ENCODE measurements at regions not wholly inside any gene's neighbourhood (a gene's known extent, or its start where the extent isn't known, plus 50 kb on each side); places are given as distances from the start of the nearest gene placed in this dataset.

DNA sequence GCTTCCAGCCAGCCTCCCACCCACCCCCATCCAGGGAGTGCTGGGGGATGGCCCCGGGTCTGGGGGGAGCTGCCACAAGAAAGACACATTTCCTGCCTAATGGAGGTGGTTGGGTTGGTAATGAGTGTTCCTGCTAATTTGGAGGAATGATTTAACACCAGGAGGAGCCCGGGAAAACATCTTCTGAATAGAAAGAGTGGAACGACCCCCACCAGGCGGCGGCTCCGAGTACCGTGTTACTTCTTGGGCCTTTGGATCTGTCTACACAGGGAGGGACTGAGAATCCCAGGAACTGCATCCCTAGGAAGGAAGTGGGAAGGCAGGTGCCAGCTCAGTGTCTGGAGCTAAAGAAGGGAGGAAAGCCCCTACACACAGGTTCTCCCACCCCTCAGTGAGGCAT lies 64.6 kb downstream of the TSPAN17 start:
- DNase-seq = no peak

DNA sequence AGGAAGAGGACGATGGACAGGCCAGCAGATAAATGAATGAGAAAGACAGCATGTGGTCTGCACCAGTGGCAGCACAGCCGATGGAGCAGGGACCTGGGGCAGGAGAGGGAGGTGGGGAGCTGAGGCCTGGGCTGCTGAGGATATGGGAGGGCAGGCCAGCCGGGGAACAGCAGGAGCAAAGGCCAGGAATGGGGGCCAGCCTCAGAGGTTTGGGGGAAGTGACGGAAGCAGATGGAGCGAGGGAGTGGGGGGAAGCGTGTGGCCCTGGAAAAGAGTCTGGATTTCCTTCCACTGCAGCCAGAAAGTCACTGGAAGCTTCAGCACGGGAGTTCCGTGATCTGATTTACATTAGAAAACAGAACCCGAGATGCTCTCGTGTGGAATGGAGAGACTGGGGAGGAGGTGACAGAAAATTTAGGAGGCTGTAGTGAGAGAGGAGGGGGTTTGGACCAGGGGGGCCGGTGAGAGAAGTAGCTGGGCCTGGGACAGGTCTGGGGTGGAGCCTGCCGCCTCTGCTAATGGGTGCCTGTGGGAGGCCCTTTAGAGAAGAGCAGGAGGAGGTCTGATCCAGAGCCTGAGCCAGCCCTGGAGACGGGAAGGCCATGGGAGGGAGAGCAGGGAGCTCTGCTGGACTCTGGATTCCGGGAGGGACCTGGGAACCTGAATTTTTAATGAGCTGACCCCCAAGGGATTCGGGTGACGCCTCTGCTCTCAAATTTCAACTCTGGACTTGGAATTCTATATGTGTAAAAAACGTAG lies 65.4 kb downstream of the TSPAN17 start:
- DNase-seq = no peak

DNA sequence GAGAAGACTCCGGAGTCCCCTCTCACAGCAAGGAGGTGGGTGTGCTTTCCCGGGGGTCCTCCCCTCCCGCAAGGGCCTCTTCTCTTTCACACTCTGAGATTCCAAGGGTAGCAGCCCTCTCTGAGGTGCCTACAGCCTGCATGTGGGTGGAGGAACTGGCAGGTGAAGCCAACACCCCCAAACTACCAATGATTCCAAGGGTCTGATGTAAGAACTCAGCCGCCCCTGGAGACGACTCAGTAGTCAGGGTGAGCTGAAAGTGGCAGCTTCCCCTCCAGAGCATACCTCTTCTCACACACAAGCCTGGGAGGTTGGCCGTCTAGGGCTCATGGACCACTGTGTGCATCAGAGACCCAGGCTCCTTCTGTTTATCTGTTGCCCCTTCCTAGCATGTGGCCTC lies 66.1 kb downstream of the TSPAN17 start:
- DNase-seq = no peak

DNA sequence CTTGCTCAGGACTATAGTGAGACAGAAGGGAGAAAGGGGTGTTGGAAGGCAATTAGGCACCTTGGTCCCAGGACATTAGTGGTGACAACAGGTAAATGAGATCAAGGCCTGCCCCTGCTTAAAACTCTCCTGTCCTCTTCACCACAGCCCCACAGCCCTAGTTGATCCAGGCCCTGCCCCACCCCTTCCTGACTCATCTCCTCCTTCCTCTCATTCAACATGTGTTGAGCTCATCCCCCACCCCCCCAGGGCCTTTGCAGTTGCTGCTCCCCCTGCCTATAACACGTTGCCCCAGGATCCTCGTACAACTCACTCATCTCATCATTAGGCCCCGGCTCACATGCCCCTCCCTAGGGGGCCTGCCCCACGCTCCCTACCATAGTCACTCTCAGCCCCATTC lies 66.8 kb downstream of the TSPAN17 start:
- no peak for DNase-seq

DNA sequence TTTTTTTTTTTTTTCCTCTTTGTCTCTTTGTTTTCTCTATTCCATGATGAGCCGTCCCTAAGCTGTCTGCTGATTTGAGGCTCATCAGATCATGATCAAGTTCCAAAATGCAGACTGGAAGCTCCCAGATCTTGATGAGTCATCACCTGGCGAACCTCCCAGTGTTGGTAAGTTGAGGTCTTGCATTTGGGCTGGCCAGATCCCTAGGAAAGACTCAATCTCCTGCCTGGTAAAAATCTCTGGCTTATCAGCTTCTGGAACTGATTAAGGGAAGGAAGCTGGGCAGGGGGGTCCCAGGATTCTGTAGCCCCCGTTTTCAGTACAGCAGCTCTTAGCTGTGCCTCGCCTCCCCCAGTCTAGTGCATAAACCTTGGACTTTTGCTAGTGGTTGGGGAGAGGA lies 69.0 kb downstream of the TSPAN17 start:
- DNase-seq = no peak

DNA sequence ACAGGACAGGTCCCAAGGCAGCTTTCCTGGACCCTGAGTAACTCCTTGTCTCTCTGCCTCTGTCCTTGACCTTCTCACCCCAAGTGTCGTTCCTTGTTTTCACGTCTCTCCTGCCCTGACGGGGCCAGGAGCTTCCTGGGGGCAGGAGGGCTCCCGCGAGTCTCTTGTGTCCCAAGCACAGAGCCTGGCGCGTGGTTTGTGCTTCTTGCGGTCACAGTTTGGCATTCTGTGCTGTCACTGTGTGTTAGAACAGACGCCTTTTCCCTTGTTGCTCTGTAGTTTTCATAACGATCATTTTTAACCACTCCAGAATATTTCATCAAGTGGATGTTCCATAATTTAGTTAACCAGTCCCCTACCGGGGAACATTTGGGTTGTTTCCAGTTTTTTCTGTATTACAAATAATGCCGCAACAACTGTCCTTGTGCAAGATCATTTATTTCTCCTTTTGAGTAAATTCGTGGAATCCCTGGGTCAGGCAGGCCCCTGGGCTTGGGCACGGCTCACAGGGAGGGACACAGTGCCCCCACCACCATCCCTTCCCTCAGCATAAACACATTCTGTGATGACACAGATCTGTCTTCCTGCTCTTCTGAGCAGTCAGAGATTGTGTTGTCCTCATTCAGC lies 71.9 kb downstream of the TSPAN17 start:
- DNase-seq = no peak

DNA sequence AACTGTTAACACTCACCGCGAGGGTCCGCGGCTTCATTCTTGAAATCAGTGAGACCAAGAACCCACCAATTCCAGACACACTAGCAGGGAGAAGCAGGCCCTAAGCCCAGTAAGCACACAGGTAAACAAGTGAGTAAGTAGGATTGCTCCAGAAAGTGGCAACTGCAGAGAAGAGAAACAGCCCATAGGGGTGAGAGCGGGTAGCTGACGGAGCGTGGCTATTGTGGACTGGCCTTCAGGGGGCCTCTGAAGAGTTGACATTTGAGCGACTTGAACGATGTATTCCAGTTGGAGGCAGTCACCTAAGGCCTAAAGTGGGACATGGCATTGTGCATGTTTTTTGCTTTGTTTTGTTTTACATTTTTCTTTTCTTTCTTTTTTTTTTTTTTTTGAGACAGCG lies 74.2 kb downstream of the TSPAN17 start:
- DNase-seq = no peak

DNA sequence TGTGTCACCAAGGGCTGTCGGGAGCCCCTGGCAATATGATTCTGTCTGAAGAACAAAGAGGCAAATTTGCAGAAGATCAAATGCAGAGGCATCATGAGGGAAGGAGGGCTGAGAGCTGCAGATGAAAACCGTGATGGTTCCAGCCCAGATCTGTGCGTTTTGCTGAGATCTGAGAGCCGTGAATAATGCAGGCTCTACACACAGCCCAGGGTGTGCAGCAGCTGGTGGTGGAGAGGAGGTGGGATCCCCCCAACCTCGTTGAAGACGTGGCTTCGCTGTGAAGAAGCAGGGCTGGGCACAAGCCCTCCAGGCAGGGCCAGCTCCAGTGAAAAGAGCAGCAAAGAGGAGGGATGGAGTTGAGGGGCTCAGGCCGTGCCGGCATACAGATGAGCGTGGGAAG lies 75.5 kb downstream of the TSPAN17 start:
- DNase-seq = no peak

DNA sequence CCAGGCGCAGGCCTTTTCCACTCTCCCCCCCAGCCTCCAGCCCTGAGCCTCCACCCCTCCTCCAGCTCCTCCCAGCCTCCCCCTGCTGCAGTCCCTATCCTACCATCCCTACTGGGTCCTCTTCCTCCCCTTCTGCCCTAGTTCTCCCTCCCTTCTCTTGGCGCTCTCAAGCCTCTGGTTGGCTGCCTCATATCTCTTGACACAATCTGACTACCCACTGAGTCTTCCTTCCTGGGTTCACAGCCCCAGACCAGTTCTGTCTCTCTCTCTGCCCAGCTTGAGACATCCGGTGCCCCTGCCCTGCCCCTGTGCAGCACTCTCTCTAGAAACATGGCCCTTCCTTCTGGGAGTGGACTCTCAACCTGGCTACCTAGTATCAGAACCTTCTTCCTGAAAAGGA lies 76.2 kb downstream of the TSPAN17 start:
- no peak for DNase-seq

DNA sequence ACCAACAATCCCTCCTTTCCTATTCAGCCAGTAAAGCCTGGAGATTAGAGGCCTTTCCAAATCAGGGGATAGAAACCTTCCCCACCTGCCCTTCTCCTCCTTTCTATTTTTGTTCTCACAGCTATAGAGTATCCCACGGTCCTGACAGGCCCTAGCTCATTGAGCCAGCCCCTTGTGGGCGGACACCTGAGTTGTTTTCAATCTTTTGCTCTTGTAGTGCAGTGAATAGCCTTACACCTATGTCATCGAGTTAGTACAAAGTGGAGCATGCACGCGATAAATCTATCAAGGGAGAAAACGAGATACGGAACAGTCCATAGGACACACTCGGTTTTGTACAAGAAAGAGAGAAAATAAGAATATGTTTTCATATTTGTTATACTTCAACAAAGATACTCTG lies 77.2 kb downstream of the TSPAN17 start:
- DNase-seq = no peak

DNA sequence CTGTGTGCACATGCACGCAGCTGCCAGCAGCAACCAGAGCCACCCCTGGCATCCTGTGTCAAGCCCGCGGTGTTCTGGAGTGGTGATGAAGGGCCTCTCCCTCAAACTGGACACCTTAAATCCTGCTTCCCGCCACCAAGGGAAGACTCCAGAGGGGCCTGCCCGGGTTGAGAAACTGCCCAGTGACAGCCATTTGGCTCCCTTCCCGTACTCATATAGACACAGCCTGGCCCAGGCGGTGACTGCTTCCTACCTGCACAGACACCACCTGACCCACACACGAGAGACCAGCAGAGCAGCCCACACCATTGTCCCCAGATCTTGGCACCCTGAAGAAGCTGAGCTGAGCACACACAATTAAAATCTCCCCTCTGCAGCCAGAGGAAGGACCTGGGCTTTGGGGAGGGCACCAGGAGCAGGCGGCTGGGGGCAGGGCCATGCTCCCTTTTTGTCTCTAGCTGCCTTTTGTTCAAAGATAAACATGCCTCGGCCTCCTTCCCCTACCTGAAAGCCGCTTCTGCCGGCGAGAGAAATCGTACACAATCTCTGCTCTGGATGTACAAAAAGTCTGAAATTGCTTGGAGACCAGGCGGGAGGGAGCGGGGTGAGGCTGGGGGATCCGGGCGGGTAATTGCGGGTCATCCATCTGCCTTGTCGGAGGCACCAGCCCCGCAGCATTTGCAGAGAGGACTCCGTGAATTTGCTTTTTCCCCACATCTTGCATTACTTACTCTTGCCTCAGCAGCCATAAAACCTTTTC lies 78.4 kb downstream of the TSPAN17 start:
- DNase-seq = no peak

DNA sequence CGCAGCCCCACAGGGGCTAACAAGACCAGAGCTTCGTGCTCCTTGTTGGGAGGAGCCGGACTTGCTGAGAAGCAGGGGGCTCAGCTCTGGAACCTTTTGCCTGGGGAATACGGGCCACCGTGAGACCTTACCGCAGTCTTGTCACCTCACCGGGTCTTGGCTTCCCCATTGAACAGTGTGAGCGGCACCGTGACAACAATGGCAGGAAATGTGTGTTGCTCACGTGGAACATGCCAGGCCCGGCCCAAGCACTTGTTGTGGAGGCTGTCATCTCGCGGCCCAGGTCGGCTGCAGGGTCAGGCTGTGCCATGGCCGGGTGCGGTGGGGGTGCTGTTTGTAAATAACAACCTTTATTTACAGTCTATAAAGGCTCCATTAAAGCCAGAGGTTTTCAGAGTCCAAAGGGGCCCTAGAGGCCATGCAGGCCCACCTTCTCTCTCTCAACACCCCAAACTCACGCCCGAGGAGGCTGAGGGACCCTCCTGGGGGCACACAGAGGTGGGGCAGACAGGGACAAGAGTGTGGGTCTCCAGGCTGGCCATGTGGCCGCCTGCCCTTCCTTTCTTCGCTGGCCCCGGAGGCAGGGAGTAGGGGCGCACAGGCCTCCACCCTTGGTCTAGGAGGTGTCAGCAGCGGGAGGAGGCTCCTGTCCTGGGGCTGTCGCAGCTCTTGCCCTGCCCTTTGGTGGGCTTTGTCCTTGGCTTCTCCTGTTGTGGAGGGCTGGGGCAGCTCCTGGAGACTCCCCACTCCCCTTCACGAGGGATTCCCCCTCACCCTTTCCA lies 79.7 kb downstream of the TSPAN17 start:
- DNase-seq = no peak

DNA sequence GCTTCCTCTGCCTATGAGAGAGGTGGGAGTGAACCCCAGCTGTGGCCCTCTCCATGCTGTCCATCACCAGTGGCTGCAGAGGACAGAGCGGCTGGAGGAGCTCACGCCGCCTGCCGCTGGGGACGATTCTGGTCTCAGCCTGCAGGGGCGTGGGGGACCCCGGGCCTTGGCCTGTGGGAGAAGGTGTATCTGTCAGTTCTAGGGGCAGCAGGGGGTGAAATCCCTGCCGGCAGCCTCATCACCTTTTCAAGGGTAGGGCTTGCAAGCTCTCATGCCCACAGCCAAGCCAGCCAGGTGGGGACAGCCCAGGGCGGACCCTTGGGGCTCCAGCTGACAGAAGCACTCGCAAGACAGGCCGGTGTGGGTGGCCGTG lies 80.2 kb downstream of the TSPAN17 start:
- DNase-seq = no peak

DNA sequence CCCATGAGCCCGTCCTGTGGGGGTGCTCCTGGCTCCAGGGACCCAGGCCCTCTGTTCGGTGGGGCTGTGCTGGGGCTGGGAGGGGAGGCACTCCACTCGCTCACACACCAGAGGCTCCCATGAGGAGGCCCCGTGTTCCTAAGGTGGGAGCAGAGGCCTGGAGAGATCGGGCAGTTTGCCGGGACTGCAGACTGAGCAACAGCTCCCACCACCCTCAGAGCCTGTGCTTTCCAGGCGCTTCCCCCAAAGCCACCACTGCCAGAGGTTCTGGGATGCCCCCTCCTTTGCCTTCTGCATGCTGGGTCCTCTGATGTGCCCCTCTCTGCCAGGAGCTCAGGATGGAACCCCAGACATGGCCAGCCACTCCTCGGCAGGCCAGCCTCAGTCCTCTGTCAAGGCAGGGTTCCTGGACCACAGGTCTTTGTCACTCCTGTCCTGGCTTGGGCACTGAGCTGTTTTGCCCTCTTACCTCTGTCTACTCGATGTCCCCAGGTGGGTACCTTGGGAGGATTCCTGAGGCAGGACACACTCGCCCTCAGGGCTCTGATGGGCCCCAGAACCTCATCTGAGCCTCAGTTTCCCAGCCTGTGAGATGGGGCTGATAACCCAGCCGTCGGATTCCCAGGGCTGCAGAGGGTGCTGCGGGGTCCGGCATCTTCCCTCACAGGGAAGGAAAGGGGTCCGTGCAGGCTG lies 80.8 kb downstream of the TSPAN17 start:
- no peak for DNase-seq

DNA sequence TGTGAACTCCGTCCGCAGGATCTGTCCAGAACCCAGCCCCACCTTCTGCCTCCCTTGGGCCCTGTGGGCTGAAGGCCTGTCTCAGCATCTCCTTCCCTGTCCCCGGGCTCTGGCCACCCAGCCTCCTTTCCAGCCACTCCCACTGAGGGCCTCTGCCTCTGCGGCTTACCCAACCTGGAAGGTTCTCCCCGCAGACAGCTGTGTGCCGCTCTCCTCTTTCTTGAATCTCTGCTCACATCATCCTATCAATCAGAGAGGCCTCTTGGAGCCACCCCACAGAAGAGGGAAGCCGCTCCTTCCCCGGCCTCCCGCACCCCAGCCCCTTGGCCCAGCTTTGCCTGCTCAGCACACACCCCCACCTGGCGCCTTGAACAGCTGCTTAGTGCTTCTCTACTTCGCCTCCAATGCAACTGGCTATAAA lies 81.5 kb upstream of the UNC5A start:
- DNase-seq = no peak

DNA sequence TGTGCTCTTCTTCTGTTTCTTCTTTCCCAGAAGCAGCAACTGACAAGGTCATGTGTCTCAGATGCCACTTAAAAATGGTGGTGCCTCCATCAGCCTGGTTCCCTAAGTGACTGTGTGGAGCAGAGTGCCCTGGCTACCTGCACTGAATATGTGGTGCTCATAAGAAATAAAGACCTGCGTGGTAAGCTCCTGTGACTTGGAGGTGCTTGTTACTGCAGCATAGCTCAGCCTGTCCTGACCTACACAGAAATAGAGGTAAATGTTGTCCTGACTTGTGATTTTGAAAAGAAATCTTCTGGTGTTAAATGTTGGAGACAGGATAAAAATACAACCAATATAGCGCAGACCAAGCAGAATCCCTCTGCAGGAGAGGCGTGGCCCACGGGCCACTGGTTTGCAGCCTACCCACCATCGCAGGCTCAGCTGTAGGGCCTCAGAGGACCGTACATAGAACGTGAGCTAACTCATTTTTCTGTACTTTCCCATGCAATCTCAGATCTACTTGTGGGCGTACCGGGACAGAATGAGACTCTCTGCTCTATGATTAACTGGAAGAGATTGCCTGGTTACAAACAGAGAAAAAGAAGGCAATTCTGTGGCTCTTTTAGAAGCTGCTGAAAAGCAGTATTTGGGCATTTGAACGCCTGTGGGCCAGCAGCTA lies 79.4 kb upstream of the UNC5A start:
- no peak for DNase-seq

DNA sequence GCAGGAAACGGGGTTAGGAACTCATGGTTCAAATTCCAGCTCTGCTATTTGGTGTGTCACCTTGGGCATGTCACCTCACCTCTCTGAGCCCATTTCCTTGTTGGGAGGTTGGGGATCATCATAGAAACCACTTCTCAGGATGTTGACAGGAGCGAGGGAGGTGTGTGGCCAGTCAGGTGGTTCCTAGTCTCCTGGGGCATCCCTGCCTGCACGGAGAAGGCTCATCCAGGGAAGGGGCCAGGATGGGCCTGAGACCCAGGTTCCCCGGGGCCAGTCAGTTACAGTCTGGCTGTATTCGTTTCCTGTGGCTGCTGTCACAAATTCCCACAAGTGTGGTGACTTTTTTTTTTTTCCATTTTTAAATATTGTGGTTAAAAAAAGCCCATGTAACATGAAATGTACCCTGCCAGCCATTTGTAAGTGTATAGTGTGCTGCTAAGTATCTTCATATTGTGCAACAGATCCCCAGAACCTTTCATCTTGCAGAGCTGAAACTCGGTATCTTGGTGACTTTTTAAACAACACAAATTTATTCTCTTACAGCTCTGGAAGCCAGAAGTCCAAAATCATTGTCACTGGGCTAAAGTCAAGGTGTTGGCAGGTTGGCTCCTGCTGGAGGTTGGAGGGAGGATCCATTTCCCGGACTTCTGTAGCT lies 78.7 kb upstream of the UNC5A start:
- DNase-seq = peak; percentile 3

DNA sequence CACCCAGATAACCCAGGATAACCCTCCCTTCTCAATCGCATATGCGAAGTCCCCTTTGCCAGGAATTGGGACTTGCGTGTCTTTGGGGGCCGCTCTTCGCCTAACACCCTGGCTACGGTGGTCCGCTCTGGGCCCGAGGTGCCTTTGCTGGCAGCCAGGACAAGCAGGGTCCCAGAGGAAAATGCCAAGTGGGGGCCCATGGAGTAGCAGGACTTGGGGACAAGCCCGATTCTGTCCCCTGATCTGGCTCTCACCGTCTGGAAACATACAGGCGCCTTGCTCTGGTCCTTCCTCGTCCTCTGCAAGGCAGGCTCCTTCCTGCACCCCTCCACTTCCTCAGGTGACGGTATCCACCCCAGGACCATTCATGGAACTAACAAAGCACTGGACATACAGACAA lies 78.1 kb upstream of the UNC5A start:
- peak; percentile 12 for DNase-seq

DNA sequence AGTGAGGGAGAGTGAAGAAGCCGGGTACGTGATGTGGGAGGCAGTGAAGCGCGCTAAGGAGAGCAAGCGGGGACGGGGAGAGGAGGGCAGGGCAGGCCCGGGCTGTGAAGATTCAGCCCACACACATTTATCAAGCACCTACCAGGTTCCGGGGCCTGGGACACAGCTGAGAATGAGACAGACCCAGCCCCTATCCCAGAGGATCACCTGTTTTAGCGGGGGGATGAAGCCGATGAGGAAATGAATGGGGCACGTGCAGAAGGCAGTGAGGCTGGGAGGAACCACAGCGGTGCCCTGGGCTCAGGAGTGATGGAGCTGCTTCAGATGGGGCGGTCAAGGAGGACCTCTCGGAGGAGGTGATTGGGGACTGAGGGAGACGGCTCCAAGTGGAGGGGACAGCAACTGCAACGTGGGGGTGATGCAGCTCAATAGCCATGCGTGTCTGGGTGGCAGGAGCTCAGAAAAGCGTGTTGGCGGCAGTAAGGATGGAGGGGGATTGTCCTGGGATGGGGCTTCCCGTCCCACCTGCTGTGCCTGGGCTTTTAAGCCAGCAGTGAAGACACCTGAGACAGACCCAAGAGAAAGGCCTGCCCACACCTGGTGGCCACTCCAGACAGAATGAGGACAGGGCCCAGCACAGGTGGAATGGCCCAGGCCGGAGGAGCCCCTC lies 77.5 kb upstream of the UNC5A start:
- DNase-seq = peak; percentile 12

DNA sequence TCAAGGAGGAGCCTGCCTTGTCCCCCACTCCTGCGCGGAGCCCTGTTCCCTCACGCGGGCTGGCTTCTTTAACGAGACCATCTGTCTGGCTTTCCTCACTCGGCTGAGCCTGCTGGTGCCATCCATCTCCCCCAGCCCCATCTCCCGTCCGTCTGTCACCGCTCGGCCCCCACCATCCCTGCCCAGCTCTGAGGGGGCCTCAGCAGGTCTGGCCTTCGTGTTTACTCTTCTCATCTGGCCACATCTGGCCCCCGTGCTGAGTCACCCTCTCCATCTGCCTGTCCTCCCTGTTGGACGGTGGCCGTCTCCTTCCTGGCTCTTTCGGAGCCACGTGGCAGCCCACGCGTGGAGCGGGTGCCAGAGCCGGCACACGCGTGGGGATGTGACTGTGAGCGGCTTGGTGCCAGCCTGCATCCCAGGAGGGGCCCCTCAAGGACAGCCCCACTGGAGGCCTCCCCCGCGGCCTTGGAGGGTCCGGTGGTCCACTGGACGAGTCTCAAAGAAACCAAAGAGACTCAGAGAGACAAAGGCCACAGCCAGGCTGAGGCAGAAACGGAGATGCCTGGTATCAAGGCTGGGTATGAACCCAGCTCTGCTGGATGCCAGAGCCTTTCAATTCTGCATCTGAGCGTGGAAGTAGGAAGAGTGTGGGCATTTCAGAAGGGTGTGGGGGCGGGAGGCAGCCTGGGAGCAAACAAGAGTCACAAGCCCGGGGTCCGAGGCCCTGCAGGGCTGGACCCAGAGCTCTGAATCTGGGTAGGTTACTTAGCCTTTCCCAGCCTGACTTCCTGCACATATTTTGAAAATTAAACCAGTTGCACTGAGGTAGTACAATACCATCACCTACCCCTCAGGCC lies 76.7 kb upstream of the UNC5A start:
- peak; percentile 3 for DNase-seq
